Ascending aorta (tissue), 2 donors: ENCODE measurements at regions not wholly inside any gene's neighbourhood (a gene's known extent, or its start where the extent isn't known, plus 50 kb on each side); places are given as distances from the start of the nearest gene placed in this dataset.

Experiments
- DNase-seq, 2 donors: peaks; one replicate each; pipeline ENCODE4 v3.0.0-alpha.2; 2019; ENCODE audit warnings: low spot score in 2 of 2
- H3K27ac ChIP-seq, 2 donors: fragments of 200-600 bp; sonication (generic); one replicate each; pipeline ENCODE4 v1.5.1; 2016 to 2017; ENCODE audit warnings: mild to moderate bottlenecking in 1 of 2
- H3K27me3 ChIP-seq: fragments of 200-600 bp; sonication (generic); one replicate; pipeline ENCODE4 v1.5.1; 2017
- H3K36me3 ChIP-seq, 2 donors: fragments of 200-600 bp; sonication (generic); one replicate each; pipeline ENCODE4 v1.5.1; 2016
- H3K4me1 ChIP-seq, 2 donors: fragments of 200-600 bp; sonication (generic); one replicate each; pipeline ENCODE4 v1.5.1; 2016 to 2017; ENCODE audit warnings: mild to moderate bottlenecking in 1 of 2
- H3K4me3 ChIP-seq, 2 donors: fragments of 200-600 bp; sonication (generic); one replicate each; pipeline ENCODE4 v1.5.1; 2016 to 2017; ENCODE audit warnings: mild to moderate bottlenecking in 1 of 2
- H3K9me3 ChIP-seq, 2 donors: fragments of 200-600 bp; sonication (generic); one replicate each; pipeline ENCODE4 v1.5.1; 2016
- intact Hi-C: fragments of 100-400 bp; cut with DNase I; formaldehyde crosslinking; loops from one replicate; pipeline ENCODE4 v1.15.1; 2023
- TF ChIP-seq, protein P1 (sequence below), 3 experiments: fragments of 200-600 bp in 2 of 3; fragments of 450-650 bp in 1 of 3; sonication (generic) in 2 of 3; IDR thresholded peaks; one replicate each; pipeline ENCODE4 v1.5.1; 2016 to 2019; ENCODE audit warnings: antibody characterized with exemption in 3 of 3, mild to moderate bottlenecking in 1 of 3, moderate library complexity in 1 of 3

DNA sequence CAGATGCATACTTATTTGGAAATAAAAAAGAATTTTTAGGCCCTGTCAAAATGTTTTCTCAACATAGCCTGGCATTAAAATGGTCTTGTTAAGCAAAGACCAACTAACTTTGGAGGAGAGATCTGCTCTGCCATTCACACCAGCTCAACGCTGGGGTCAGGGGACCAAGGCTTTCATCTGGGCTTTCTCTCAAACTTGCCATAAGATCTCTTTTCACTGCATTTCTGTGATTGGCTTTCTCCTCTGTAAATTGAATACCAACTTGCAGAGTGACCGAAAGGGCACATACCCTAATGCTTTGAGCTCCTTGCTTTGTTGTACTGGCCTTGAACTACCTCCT lies 71.2 kb downstream of the MYCN start:
- no peak for DNase-seq
- Histone ChIP-seq H3K4me1 (no peaks in the 10 kb centered on the region), H3K9me3 (no peaks in the 10 kb centered on the region), H3K4me3 (no peak overlapping the region), H3K27ac (no peak overlapping the region), H3K36me3 (no peaks in the 10 kb centered on the region), H3K27me3 (peaks cover 10% of the 10 kb centered on the region)
- intact Hi-C loops, result no loop called here
- TF ChIP-seq, protein P1, sequence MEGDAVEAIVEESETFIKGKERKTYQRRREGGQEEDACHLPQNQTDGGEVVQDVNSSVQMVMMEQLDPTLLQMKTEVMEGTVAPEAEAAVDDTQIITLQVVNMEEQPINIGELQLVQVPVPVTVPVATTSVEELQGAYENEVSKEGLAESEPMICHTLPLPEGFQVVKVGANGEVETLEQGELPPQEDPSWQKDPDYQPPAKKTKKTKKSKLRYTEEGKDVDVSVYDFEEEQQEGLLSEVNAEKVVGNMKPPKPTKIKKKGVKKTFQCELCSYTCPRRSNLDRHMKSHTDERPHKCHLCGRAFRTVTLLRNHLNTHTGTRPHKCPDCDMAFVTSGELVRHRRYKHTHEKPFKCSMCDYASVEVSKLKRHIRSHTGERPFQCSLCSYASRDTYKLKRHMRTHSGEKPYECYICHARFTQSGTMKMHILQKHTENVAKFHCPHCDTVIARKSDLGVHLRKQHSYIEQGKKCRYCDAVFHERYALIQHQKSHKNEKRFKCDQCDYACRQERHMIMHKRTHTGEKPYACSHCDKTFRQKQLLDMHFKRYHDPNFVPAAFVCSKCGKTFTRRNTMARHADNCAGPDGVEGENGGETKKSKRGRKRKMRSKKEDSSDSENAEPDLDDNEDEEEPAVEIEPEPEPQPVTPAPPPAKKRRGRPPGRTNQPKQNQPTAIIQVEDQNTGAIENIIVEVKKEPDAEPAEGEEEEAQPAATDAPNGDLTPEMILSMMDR (IDR thresholded peaks at IDR 0.05), result no peak

DNA sequence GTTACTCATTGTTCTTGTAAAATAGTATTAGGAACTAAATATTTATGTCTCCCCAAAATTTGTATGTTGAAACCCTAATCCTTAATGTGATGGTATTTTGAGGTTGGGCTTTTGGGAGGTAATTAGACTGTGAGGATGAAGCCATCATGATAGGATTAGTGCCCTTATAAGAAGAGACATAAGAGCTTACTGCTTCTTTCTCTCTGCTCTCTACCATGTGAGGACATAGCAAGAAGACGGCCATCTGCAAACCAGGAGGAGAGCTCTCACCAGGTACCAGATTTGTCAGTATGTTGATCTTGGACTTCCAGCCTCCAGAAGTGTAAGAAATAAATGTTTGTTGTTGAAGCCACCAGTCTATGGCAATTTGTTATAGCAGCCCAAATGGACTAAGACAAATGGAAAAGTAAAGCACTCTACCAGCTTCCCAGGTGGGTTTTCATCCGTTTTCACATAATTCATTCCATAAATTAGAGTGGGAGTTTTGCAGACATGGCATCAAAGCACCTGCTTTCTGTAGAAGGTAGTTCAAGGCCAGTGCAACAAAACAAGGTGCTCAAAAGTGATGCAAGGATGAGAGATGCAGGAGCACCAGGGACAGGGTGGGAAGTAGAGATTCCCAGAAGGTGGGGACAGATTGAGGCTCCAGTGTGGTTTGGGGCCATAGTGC lies 70.7 kb downstream of the MYCN start:
- no peaks in the 10 kb centered on the region for H3K36me3 ChIP-seq
- H3K27me3 ChIP-seq, result peaks cover 10% of the 10 kb centered on the region
- no peak for DNase-seq
- no peak overlapping the region for H3K4me3 ChIP-seq
- TF ChIP-seq, protein P1 (IDR thresholded peaks at IDR 0.05), result no peak
- intact Hi-C loops, result no loop called here
- H3K9me3 ChIP-seq, result no peaks in the 10 kb centered on the region
- H3K4me1 ChIP-seq, result no peaks in the 10 kb centered on the region
- no peak overlapping the region for H3K27ac ChIP-seq

DNA sequence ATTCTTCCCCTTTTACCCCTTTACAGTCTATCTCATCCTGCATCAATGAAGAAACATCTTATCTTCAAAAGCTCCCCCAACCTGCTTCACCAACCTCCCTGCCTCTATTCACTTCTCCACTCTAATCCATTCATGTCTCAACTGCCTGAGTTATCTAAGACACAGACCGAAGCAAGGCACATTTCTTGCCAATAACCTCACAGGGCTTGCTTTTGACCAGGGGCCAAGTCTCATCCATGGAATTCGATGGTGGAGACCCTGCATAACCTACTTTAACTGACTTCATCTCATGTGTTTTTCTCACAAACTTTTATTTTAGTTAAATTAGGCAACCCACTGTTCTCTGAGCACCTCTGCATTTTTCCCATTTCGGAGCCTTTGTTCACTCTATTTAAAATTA lies 69.7 kb downstream of the MYCN start:
- Histone ChIP-seq H3K36me3 (no peaks in the 10 kb centered on the region), H3K9me3 (no peaks in the 10 kb centered on the region), H3K27ac (no peak overlapping the region), H3K4me3 (no peak overlapping the region), H3K27me3 (peaks cover 10% of the 10 kb centered on the region), H3K4me1 (no peaks in the 10 kb centered on the region)
- no peak for DNase-seq
- intact Hi-C loops, result no loop called here
- TF ChIP-seq, protein P1 (IDR thresholded peaks at IDR 0.05), result no peak

DNA sequence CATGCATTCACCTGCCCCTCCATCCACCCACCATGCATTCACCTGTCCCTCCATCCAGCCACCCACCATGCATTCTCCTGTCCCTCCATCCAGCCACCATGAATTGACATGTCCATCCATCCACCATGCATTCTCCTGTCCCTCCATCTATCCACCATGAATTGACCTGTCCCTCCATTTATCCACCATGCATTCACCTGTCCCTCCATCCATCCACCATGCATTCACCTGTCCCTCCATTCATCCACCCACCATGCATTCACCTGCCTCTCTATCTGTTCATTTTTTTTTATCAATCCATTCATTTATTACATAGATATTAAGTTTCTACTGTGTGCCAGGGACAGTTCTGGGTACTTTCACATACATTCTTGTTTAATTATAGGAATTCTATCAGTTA lies 69.2 kb downstream of the MYCN start:
- Histone ChIP-seq H3K27me3 (peaks cover 10% of the 10 kb centered on the region), H3K27ac (no peak overlapping the region), H3K4me3 (no peak overlapping the region), H3K4me1 (no peaks in the 10 kb centered on the region), H3K9me3 (no peaks in the 10 kb centered on the region), H3K36me3 (no peaks in the 10 kb centered on the region)
- intact Hi-C loops, result no loop called here
- DNase-seq, result no peak
- TF ChIP-seq, protein P1 (IDR thresholded peaks at IDR 0.05), result no peak

DNA sequence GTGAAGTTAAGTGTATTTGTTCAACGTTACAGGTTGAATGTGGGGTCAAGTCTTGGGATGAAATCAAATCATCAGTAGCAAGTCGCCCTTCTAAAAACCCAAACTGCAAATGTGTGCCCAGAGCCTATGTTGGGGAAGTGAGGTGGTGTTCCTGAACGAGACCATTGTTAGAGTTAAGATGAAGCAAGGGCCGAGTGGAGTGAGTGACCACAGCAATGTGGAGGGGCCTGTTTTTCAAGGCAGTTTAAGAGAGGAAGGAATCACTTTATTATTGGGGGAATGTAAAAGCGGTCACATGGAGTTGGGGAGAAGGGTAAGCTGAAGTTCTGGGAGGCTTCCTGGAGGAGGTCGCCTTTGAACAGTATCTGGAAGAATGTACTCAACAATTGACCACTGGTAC lies 68.5 kb downstream of the MYCN start:
- intact Hi-C loops, result no loop called here
- H3K27ac ChIP-seq, result no peak overlapping the region
- TF ChIP-seq, protein P1 (IDR thresholded peaks at IDR 0.05), result no peak
- H3K9me3 ChIP-seq, result no peaks in the 10 kb centered on the region
- H3K4me3 ChIP-seq, result no peak overlapping the region
- DNase-seq, result no peak
- H3K27me3 ChIP-seq, result peaks cover 6% of the 10 kb centered on the region
- no peaks in the 10 kb centered on the region for H3K4me1 ChIP-seq
- H3K36me3 ChIP-seq, result no peaks in the 10 kb centered on the region

DNA sequence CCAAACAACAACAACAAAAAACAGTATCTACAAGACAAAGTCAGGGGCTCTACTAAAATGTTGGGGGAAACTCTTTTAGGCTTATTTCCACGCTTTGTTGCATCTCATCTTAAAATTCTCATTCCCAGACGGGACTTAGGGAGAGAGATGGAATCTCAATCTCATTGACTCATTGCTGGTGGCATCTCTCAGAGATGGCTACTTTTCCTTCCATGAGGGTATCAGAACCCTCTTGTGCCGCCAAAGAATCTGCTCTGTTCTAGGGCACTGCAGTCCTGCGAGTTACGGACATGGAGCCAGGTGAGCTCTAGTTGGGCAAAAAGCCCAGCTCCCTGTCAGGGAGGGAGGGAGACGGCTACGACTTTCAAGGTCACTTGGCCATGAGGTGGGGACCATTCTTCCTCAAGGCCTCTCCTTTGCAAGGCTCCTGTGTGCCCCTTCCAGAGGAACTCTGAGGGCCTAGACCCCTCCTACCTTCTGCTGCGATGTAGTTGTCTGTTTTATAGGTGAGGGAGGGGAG lies 68.0 kb downstream of the MYCN start:
- no peak overlapping the region for H3K4me3 ChIP-seq
- intact Hi-C loops, result no loop called here

More for the DNA sequence above, 68.0 kb downstream of the MYCN start:
- Histone ChIP-seq H3K27ac (no peak overlapping the region), H3K36me3 (no peaks in the 10 kb centered on the region), H3K9me3 (no peaks in the 10 kb centered on the region), H3K27me3 (peaks cover 1% of the 10 kb centered on the region), H3K4me1 (no peaks in the 10 kb centered on the region)
- DNase-seq, result no peak
- TF ChIP-seq, protein P1 (IDR thresholded peaks at IDR 0.05), result no peak
